OCI-LY1 (cell line): ENCODE measurements at regions not wholly inside any gene's neighbourhood (a gene's known extent, or its start where the extent isn't known, plus 50 kb on each side); places are given as distances from the start of the nearest gene placed in this dataset.

Experiments
- CTCF ChIP-seq: fragments of 200-600 bp; sonication (generic), shearing (Covaris generic); IDR thresholded peaks from 2 replicates; pipeline ENCODE4 v1.5.1; 2017; ENCODE audit warnings: mild to moderate bottlenecking, antibody characterized with exemption, low read length, moderate library complexity, mixed read lengths
- EZH2 ChIP-seq: fragments of 200-600 bp; sonication (generic), shearing (Covaris generic); IDR thresholded peaks from 2 replicates; pipeline ENCODE4 v1.8.0; 2017; ENCODE audit warnings: borderline replicate concordance, mixed run types, mild to moderate bottlenecking, antibody characterized with exemption, low read length, moderate library complexity, mixed read lengths

- TF ChIP-seq CTCF (no peak), EZH2 (no peak)
Measured at GRCh38 chr1:4028139-4028501, 128.0 kb upstream of the C1orf174 start.
